ENCODE measurements at regions not wholly inside any gene's neighbourhood (a gene's known extent, or its start where the extent isn't known, plus 50 kb on each side); places are given as distances from the start of the nearest gene placed in this dataset.

DNA sequence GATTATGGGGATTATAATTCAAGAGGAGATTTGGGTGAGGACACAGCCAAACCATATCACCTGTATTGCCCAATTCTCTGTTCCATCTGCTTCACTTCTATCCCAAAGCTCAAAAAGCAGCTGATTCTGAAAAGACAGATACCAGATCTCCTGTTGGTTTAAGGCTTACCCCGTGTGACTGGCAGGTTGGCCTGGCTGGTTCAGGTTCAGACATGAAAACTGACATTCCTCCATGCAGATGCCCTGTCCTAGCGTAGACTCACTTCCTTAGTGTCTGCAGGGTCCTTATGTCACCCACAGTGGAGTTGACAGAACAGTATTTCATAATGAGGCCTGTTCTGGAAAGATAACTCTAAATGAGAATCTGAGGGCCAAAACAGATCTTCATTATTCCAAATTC lies 61.1 kb upstream of the FLRT2 start:
- Histone ChIP-seq H3K36me3 (no peaks in the 10 kb centered on the region), H3K4me1 (peaks cover 2% of the 10 kb centered on the region), H3K4me3 (no peak overlapping the region), H3K9me3 (no peaks in the 10 kb centered on the region), H3K27ac (no peak overlapping the region), H3K27me3 (no peaks in the 10 kb centered on the region)
- intact Hi-C loops (cut with DNase I), result no loop called here
- DNase-seq, result no peak
- ATAC-seq, result no peak
- TF ChIP-seq, protein P1, sequence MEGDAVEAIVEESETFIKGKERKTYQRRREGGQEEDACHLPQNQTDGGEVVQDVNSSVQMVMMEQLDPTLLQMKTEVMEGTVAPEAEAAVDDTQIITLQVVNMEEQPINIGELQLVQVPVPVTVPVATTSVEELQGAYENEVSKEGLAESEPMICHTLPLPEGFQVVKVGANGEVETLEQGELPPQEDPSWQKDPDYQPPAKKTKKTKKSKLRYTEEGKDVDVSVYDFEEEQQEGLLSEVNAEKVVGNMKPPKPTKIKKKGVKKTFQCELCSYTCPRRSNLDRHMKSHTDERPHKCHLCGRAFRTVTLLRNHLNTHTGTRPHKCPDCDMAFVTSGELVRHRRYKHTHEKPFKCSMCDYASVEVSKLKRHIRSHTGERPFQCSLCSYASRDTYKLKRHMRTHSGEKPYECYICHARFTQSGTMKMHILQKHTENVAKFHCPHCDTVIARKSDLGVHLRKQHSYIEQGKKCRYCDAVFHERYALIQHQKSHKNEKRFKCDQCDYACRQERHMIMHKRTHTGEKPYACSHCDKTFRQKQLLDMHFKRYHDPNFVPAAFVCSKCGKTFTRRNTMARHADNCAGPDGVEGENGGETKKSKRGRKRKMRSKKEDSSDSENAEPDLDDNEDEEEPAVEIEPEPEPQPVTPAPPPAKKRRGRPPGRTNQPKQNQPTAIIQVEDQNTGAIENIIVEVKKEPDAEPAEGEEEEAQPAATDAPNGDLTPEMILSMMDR (IDR thresholded peaks at IDR 0.05), result no peak

GRCh38 chr14:85471156-85471555 lies 58.8 kb upstream of the FLRT2 start:
- no peaks in the 10 kb centered on the region for H3K27me3 ChIP-seq
- intact Hi-C loops (cut with DNase I), result no loop called here
- DNase-seq, result no peak
- TF ChIP-seq, protein P1 (IDR thresholded peaks at IDR 0.05), result no peak
- no peak overlapping the region for H3K4me3 ChIP-seq
- H3K27ac ChIP-seq, result no peak overlapping the region
- no peak for ATAC-seq
- H3K36me3 ChIP-seq, result no peaks in the 10 kb centered on the region
- no peaks in the 10 kb centered on the region for H3K9me3 ChIP-seq
- peaks cover 14% of the 10 kb centered on the region for H3K4me1 ChIP-seq

GRCh38 chr14:85471744-85472143 lies 58.2 kb upstream of the FLRT2 start:
- TF ChIP-seq, protein P1 (IDR thresholded peaks at IDR 0.05), result no peak
- no peaks in the 10 kb centered on the region for H3K9me3 ChIP-seq
- no peaks in the 10 kb centered on the region for H3K27me3 ChIP-seq
- no peak overlapping the region for H3K4me3 ChIP-seq
- no peak overlapping the region for H3K27ac ChIP-seq
- peaks cover 14% of the 10 kb centered on the region for H3K4me1 ChIP-seq
- DNase-seq (no peak), ATAC-seq (peak; percentile 78)
- intact Hi-C loops (cut with DNase I), result no loop called here
- H3K36me3 ChIP-seq, result no peaks in the 10 kb centered on the region

GRCh38 chr14:85474431-85474830 lies 55.5 kb upstream of the FLRT2 start:
- Histone ChIP-seq H3K4me3 (no peak overlapping the region), H3K27me3 (no peaks in the 10 kb centered on the region), H3K9me3 (no peaks in the 10 kb centered on the region), H3K36me3 (no peaks in the 10 kb centered on the region), H3K4me1 (peaks cover 14% of the 10 kb centered on the region), H3K27ac (no peak overlapping the region)
- TF ChIP-seq, protein P1 (IDR thresholded peaks at IDR 0.05), result no peak
- intact Hi-C loops (cut with DNase I), result no loop called here
- DNase-seq, result no peak
- ATAC-seq, result no peak

GRCh38 chr14:85475113-85475512 lies 54.8 kb upstream of the FLRT2 start:
- intact Hi-C loops (cut with DNase I), result no loop called here
- Histone ChIP-seq H3K27me3 (no peaks in the 10 kb centered on the region), H3K9me3 (no peaks in the 10 kb centered on the region), H3K4me3 (no peak overlapping the region), H3K4me1 (peaks cover 14% of the 10 kb centered on the region), H3K36me3 (no peaks in the 10 kb centered on the region), H3K27ac (no peak overlapping the region)
- no peak for DNase-seq
- TF ChIP-seq, protein P1 (IDR thresholded peaks at IDR 0.05), result no peak
- ATAC-seq, result no peak

DNA sequence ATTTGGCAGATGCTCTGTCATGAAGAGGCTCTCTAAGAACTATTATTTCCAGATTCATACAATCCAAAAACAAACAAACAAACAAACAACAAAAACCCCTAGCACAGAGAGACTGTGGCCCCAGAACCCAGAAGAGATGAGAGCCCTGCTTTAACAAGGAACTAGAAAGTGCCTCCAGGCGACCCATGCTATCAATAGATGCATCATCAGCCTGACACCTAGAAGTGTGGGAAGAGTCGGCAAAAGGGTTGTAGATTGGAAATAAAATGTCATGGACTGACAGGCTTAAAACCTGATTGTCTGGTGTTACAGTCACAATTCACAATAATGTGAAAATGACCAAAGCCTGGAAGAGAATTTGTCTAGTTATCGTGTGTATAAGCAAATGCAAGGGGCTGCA lies 50.6 kb upstream of the FLRT2 start:
- DNase-seq, result no peak
- ATAC-seq, result no peak
- Histone ChIP-seq H3K4me1 (peaks cover 14% of the 10 kb centered on the region), H3K27me3 (no peaks in the 10 kb centered on the region), H3K4me3 (no peak overlapping the region), H3K36me3 (no peaks in the 10 kb centered on the region), H3K9me3 (no peaks in the 10 kb centered on the region), H3K27ac (no peak overlapping the region)
- intact Hi-C loops (cut with DNase I), result no loop called here
- TF ChIP-seq, protein P1 (IDR thresholded peaks at IDR 0.05), result no peak
